ENCODE measurements at regions not wholly inside any gene's neighbourhood (a gene's known extent, or its start where the extent isn't known, plus 50 kb on each side); places are given as distances from the start of the nearest gene placed in this dataset.

DNA sequence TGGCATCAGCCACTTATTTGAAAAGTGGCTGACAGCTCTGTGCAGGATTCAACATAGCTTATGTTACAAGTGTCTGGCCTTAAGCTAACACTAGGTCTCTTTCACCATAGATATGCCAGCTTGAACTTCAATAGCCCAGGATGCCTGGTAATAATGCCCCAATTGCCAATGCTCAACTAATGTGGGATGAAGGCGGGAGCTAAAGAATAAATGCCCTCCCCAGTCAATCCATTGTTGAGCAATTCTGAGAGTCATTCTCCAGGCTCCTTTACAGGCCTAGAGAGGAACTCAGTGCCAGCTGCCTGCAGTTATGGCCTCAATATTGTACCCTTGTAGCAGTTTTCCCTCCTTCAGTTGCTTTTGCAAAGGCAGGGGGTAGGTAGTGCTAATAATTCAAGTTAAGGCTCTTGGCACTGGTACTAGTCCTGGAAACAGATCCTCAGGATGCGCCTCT, 460.2 kb downstream of the GABRG1 start:
- TF ChIP-seq, protein P1, sequence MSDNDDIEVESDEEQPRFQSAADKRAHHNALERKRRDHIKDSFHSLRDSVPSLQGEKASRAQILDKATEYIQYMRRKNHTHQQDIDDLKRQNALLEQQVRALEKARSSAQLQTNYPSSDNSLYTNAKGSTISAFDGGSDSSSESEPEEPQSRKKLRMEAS (IDR thresholded peaks at IDR 0.05; ENCODE audit: low read depth, low read length), result no peak
- TF ChIP-seq POLR2A (IDR thresholded peaks at IDR 0.05; ENCODE audit: extremely low read depth, insufficient read length) (no peak), MYC (IDR thresholded peaks at IDR 0.05; ENCODE audit: low read depth, low read length) (no peak)
- TF ChIP-seq, protein P2, sequence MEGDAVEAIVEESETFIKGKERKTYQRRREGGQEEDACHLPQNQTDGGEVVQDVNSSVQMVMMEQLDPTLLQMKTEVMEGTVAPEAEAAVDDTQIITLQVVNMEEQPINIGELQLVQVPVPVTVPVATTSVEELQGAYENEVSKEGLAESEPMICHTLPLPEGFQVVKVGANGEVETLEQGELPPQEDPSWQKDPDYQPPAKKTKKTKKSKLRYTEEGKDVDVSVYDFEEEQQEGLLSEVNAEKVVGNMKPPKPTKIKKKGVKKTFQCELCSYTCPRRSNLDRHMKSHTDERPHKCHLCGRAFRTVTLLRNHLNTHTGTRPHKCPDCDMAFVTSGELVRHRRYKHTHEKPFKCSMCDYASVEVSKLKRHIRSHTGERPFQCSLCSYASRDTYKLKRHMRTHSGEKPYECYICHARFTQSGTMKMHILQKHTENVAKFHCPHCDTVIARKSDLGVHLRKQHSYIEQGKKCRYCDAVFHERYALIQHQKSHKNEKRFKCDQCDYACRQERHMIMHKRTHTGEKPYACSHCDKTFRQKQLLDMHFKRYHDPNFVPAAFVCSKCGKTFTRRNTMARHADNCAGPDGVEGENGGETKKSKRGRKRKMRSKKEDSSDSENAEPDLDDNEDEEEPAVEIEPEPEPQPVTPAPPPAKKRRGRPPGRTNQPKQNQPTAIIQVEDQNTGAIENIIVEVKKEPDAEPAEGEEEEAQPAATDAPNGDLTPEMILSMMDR (IDR thresholded peaks at IDR 0.05; ENCODE audit: low read depth, low read length), result no peak
- DNase-seq (ENCODE audit: low read depth), result no peak
- H3K4me3 ChIP-seq (ENCODE audit: low read depth, low read length), result no peak overlapping the region

DNA sequence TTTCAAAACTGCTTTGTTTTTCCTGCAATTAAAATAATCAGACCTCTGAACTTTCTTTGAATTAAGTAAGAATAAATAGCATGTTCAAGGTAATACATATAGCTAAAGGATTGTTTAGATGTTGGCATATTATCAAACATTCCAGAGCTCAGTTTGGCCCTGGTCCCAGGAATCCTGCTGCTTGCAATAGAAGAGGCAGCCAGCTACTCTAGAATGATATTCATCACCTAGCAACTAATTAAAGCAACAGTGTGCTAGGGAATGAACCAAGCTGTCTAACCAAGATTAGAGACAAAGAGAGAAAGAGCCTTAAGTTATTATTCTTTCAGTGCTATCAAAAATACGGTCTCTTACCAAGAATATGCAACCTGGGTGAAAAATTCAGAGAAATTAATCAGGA, 460.9 kb downstream of the GABRG1 start:
- no peak for DNase-seq (ENCODE audit: low read depth)
- H3K4me3 ChIP-seq (ENCODE audit: low read depth, low read length), result no peak overlapping the region
- TF ChIP-seq, protein P2 (IDR thresholded peaks at IDR 0.05; ENCODE audit: low read depth, low read length), result no peak

DNA sequence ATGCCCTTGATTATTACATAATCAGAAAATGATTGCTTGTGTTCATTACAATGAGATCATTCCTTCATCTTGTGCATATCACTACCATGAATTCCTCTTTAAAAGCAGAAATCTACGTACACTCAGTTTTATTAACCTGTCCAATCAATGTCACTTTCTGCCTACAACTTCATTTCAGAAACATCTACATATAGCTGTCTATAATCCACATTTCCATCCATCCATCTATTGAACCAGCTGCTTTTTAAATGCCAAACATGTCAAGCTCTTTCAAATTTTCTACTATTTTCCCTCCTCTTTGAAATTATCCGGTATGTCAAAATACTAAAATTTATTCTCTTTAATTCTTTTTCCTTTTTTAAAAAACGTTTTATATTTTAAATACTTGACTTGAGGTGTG, 462.0 kb downstream of the GABRG1 start:
- TF ChIP-seq, protein P2 (IDR thresholded peaks at IDR 0.05; ENCODE audit: low read depth, low read length), result no peak
- no peak for TF ChIP-seq MYC (IDR thresholded peaks at IDR 0.05; ENCODE audit: low read depth, low read length)
- TF ChIP-seq, protein P1 (IDR thresholded peaks at IDR 0.05; ENCODE audit: low read depth, low read length), result no peak
- no peak for TF ChIP-seq POLR2A (IDR thresholded peaks at IDR 0.05; ENCODE audit: extremely low read depth, insufficient read length)
- no peak for DNase-seq (ENCODE audit: low read depth)
- H3K4me3 ChIP-seq (ENCODE audit: low read depth, low read length), result no peak overlapping the region

DNA sequence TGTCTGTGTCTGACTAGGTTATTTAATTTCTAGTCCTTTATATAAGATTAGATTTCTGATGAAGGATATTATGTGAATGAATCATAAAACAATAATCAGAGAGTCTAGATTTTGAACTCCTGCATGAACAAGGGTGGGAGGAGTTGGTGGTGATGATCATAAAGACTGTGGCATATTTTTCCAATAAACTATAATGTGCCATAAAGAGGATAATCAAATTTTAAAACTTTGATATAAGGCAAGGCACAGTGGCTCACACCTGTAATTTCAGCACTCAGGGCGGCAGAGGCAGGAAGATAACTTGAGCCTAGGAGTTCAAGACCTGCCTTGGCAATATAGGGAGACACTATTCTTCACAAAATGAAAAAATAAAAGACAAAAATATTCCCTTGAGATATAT, 473.3 kb downstream of the GABRG1 start:
- TF ChIP-seq, protein P1 (IDR thresholded peaks at IDR 0.05; ENCODE audit: low read depth, low read length), result no peak
- TF ChIP-seq, protein P2 (IDR thresholded peaks at IDR 0.05; ENCODE audit: low read depth, low read length), result no peak
- TF ChIP-seq POLR2A (IDR thresholded peaks at IDR 0.05; ENCODE audit: extremely low read depth, insufficient read length) (no peak), MYC (IDR thresholded peaks at IDR 0.05; ENCODE audit: low read depth, low read length) (no peak)
- no peak overlapping the region for H3K4me3 ChIP-seq (ENCODE audit: low read depth, low read length)
- no peak for DNase-seq (ENCODE audit: low read depth)

DNA sequence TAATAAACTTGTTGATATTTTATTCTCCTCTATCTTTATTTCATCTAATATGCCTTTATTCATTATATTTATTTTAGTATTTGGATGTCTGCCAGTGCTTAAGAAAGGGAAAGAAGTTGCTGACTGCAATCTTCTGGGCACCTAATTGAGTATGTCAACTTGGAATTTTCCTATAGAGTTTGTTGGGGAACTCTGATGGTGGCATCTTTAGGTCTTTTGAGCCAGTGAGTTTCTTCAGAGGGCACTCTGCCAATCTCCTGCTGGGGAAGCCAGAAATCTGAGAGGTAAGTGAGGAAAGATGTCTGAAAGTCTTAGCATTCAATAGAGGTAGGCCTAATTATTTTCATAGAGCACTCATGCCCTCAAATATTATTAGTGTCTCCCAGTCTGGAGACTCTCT, 475.0 kb downstream of the GABRG1 start:
- no peak for DNase-seq (ENCODE audit: low read depth)
- no peak overlapping the region for H3K4me3 ChIP-seq (ENCODE audit: low read depth, low read length)
- TF ChIP-seq, protein P1 (IDR thresholded peaks at IDR 0.05; ENCODE audit: low read depth, low read length), result no peak
- TF ChIP-seq, protein P2 (IDR thresholded peaks at IDR 0.05; ENCODE audit: low read depth, low read length), result no peak
- TF ChIP-seq POLR2A (IDR thresholded peaks at IDR 0.05; ENCODE audit: extremely low read depth, insufficient read length), result no peak

DNA sequence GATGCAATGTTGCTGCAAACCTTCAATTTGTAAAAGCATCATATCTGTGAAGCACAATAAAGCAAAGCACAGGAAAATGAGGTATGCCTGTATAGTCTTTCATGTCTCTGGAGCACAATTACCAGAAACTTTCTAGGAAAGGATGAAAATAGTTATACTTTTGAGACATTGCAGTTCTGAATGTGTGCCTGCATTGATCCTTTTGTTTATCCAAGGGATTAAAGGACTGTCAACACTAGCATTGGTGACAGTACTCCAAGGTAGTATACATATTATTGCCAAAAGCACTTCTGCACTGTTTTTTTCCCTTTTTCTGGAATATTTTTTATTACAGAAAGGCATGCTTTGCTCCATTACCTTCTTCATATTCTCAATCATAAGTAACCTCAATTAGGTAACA, 476.0 kb downstream of the GABRG1 start:
- TF ChIP-seq POLR2A (IDR thresholded peaks at IDR 0.05; ENCODE audit: extremely low read depth, insufficient read length) (no peak), MYC (IDR thresholded peaks at IDR 0.05; ENCODE audit: low read depth, low read length) (no peak)
- TF ChIP-seq, protein P2 (IDR thresholded peaks at IDR 0.05; ENCODE audit: low read depth, low read length), result no peak
- TF ChIP-seq, protein P1 (IDR thresholded peaks at IDR 0.05; ENCODE audit: low read depth, low read length), result no peak
- no peak overlapping the region for H3K4me3 ChIP-seq (ENCODE audit: low read depth, low read length)
- DNase-seq (ENCODE audit: low read depth), result no peak

Data from NB4 (cell line).